GM23338 (cell line): ENCODE measurements at regions not wholly inside any gene's neighbourhood (a gene's known extent, or its start where the extent isn't known, plus 50 kb on each side); places are given as distances from the start of the nearest gene placed in this dataset.

Experiments used
- ATAC-seq: fragments of 200-7000 bp; cut with Tn5 transposase; 3 replicates; pipeline ENCODE4 v1.9.1; 2020
- DNase-seq: peaks from one replicate; pipeline ENCODE4 v3.0.0-alpha.2; 2015; ENCODE audit warnings: low spot score
- H2AFZ ChIP-seq: fragments of 200-600 bp; sonication (generic); 2 replicates; pipeline ENCODE4 v1.8.0; 2016; ENCODE audit warnings: antibody characterized with exemption, mild to moderate bottlenecking, moderate library complexity
- H3F3A ChIP-seq: fragments of 200-600 bp; sonication (generic); replicated peaks from 2 replicates; pipeline ENCODE4 v1.8.0; 2017; ENCODE audit warnings: antibody characterized with exemption, mixed run types, low read depth
- H3K27ac ChIP-seq: fragments of 200-600 bp; sonication (generic); 2 replicates; pipeline ENCODE4 v1.6.1; 2016; ENCODE audit warnings: low read depth
- H3K27me3 ChIP-seq: fragments of 200-600 bp; sonication (generic); 2 replicates; pipeline ENCODE4 v1.8.0; 2016; ENCODE audit warnings: mild to moderate bottlenecking, mixed run types, moderate library complexity; ENCODE audit not compliant: insufficient read depth
- H3K36me3 ChIP-seq: fragments of 200-600 bp; sonication (generic); 2 replicates; pipeline ENCODE4 v1.8.0; 2016; ENCODE audit warnings: mild to moderate bottlenecking; ENCODE audit not compliant: insufficient read depth
- H3K4me1 ChIP-seq: fragments of 200-600 bp; sonication (generic); 2 replicates; pipeline ENCODE4 v1.8.0; 2016; ENCODE audit warnings: mild to moderate bottlenecking, moderate library complexity; ENCODE audit not compliant: insufficient read depth
- H3K4me2 ChIP-seq: fragments of 200-600 bp; sonication (generic); 2 replicates; pipeline ENCODE4 v1.7.1; 2017; ENCODE audit warnings: mixed run types
- H3K4me3 ChIP-seq: fragments of 200-600 bp; sonication (generic); 2 replicates; pipeline ENCODE4 v1.6.1; 2016; ENCODE audit warnings: mixed run types
- H3K79me2 ChIP-seq: fragments of 200-600 bp; sonication (generic); replicated peaks from 2 replicates; pipeline ENCODE4 v1.8.0; 2017; ENCODE audit warnings: mild to moderate bottlenecking; ENCODE audit not compliant: insufficient read depth
- H3K9me2 ChIP-seq: fragments of 200-600 bp; sonication (generic); 2 replicates; pipeline ENCODE4 v1.8.0; 2017; ENCODE audit not compliant: insufficient read depth
- H4K20me1 ChIP-seq: fragments of 200-600 bp; sonication (generic); replicated peaks from 2 replicates; pipeline ENCODE4 v1.8.0; 2017; ENCODE audit warnings: mild to moderate bottlenecking; ENCODE audit not compliant: insufficient read depth
- H3K27ac Mint-ChIP-seq: 2 replicates; pipeline ENCODE4 v1.8.0; 2020; ENCODE audit warnings: inconsistent platforms, mild to moderate bottlenecking, moderate library complexity, mixed read lengths
- H3K27me3 Mint-ChIP-seq: 3 replicates; pipeline ENCODE4 v1.8.0; 2022; ENCODE audit warnings: low read depth, mild to moderate bottlenecking, moderate library complexity, mixed read lengths, inconsistent platforms; ENCODE audit not compliant: insufficient read depth, poor library complexity
- H3K36me3 Mint-ChIP-seq: 3 replicates; pipeline ENCODE4 v1.8.0; 2021; ENCODE audit warnings: low read depth, mild to moderate bottlenecking, inconsistent platforms, moderate library complexity, mixed read lengths
- H3K4me1 Mint-ChIP-seq: 3 replicates; pipeline ENCODE4 v1.8.0; 2020; ENCODE audit warnings: mild to moderate bottlenecking, inconsistent platforms, mixed read lengths
- H3K4me3 Mint-ChIP-seq: 3 replicates; pipeline ENCODE4 v1.8.0; 2021; ENCODE audit warnings: moderate library complexity, mild to moderate bottlenecking, inconsistent platforms, mixed read lengths
- H3K9me3 Mint-ChIP-seq: 3 replicates; pipeline ENCODE4 v1.8.0; 2020; ENCODE audit warnings: moderate library complexity, mild to moderate bottlenecking, inconsistent platforms, mixed read lengths
- CREB1 ChIP-seq: fragments of 250-450 bp; sonication (Bioruptor Pico); IDR thresholded peaks from 2 replicates; pipeline ENCODE4 v1.5.0; 2020; ENCODE audit warnings: low read depth, mild to moderate bottlenecking, moderate library complexity
- EZH2 ChIP-seq: fragments of 200-600 bp; sonication (generic); IDR thresholded peaks from one replicate; pipeline ENCODE4 v1.8.0; 2017; ENCODE audit warnings: antibody characterized with exemption, mild to moderate bottlenecking, low read depth; ENCODE audit not compliant: unreplicated experiment
- EZH2phosphoT487 ChIP-seq: fragments of 200-600 bp; sonication (generic); IDR thresholded peaks from one replicate; pipeline ENCODE4 v1.8.1; 2018; ENCODE audit warnings: antibody characterized with exemption; ENCODE audit not compliant: unreplicated experiment
- JUNB ChIP-seq: IDR thresholded peaks from one replicate; pipeline ENCODE4 v1.6.1; 2016; ENCODE audit warnings: antibody characterized with exemption; ENCODE audit not compliant: unreplicated experiment
- NANOG ChIP-seq: IDR thresholded peaks from 2 replicates; pipeline ENCODE4 v1.6.1; 2016; ENCODE audit warnings: antibody characterized with exemption, borderline replicate concordance
- POLR2AphosphoS5 ChIP-seq: IDR thresholded peaks from 2 replicates; pipeline ENCODE4 v1.6.1; 2016; ENCODE audit warnings: antibody characterized with exemption, low read depth
- STAT1 ChIP-seq: IDR thresholded peaks from one replicate; pipeline ENCODE4 v1.6.1; 2016; ENCODE audit warnings: antibody characterized with exemption; ENCODE audit not compliant: unreplicated experiment
- ZNF114 ChIP-seq: fragments of 250-450 bp; sonication (Bioruptor Pico); IDR thresholded peaks from 2 replicates; pipeline ENCODE4 v1.5.0; 2020; ENCODE audit warnings: mild to moderate bottlenecking, moderate library complexity
- ZNF331 ChIP-seq: fragments of 250-450 bp; sonication (Bioruptor Pico); IDR thresholded peaks from 2 replicates; pipeline ENCODE4 v1.5.0; 2020; ENCODE audit warnings: low read depth, mild to moderate bottlenecking, moderate library complexity
- TF ChIP-seq, protein P1 (sequence below): IDR thresholded peaks from one replicate; pipeline ENCODE4 v1.6.1; 2018; ENCODE audit warnings: antibody characterized with exemption; ENCODE audit not compliant: unreplicated experiment
- TF ChIP-seq, protein P2 (sequence below): IDR thresholded peaks from 2 replicates; pipeline ENCODE4 v1.6.1; 2016; ENCODE audit warnings: antibody characterized with exemption
- TF ChIP-seq, protein P3 (sequence below): fragments of 250-450 bp; sonication (Bioruptor Pico); IDR thresholded peaks from 2 replicates; pipeline ENCODE4 v1.5.0; 2020; ENCODE audit warnings: mild to moderate bottlenecking, moderate library complexity
- TF ChIP-seq, protein P4 (sequence below), 2 experiments: fragments of 200-600 bp in 1 of 2; sonication (generic) in 1 of 2; conservative IDR thresholded peaks; 2 replicates each; pipeline versions ENCODE4 v1.5.1 to v1.6.1; 2016 to 2017; ENCODE audit warnings: antibody characterized with exemption in 2 of 2, low read depth in 2 of 2, mild to moderate bottlenecking in 2 of 2, moderate library complexity in 1 of 2

DNA sequence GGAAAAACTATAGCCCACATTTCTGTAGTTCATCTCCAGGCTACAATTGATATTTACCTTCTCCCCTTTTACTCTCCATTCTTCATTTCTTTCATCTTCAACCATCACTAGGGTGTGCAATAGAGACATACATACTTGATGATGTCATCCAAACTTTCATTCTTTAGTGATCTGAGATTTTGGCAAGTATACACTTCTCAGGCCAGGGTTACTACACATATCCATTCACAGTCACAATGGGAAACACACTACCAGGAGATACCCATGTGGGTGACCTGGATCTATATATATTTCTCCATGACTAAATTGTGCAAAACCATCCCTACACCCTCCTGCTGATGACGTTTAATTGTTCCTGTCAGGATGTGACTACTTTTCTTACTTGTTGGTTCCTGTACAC lies 769.5 kb upstream of the DPPA4 start:
- Histone ChIP-seq H3F3A (no peaks in the 10 kb centered on the region), H3K27me3 (no peaks in the 10 kb centered on the region), H3K36me3 (no peaks in the 10 kb centered on the region), H3K79me2 (no peaks in the 10 kb centered on the region), H3K4me2 (no peak overlapping the region), H3K4me3 (no peak overlapping the region), H3K9me2 (peaks cover 27% of the 10 kb centered on the region), H3K4me1 (peaks cover 5% of the 10 kb centered on the region; the same call in 1 of the 2 replicates), H3K27ac (no peak overlapping the region), H4K20me1 (no peaks in the 10 kb centered on the region), H2AFZ (no peak overlapping the region)
- ATAC-seq, result no peak
- Mint-ChIP-seq H3K4me1 (peaks cover 8% of the 10 kb centered on the region; the same call in 2 of the 3 replicates), H3K27ac (no peak overlapping the region), H3K27me3 (peaks cover 2% of the 10 kb centered on the region), H3K4me3 (no peak overlapping the region), H3K9me3 (no peaks in the 10 kb centered on the region), H3K36me3 (no peaks in the 10 kb centered on the region; the same call in 1 of the 3 replicates)
- no peak for DNase-seq
- no peak for TF ChIP-seq POLR2AphosphoS5
- TF ChIP-seq JUNB, result no peak
- TF ChIP-seq, protein P1, sequence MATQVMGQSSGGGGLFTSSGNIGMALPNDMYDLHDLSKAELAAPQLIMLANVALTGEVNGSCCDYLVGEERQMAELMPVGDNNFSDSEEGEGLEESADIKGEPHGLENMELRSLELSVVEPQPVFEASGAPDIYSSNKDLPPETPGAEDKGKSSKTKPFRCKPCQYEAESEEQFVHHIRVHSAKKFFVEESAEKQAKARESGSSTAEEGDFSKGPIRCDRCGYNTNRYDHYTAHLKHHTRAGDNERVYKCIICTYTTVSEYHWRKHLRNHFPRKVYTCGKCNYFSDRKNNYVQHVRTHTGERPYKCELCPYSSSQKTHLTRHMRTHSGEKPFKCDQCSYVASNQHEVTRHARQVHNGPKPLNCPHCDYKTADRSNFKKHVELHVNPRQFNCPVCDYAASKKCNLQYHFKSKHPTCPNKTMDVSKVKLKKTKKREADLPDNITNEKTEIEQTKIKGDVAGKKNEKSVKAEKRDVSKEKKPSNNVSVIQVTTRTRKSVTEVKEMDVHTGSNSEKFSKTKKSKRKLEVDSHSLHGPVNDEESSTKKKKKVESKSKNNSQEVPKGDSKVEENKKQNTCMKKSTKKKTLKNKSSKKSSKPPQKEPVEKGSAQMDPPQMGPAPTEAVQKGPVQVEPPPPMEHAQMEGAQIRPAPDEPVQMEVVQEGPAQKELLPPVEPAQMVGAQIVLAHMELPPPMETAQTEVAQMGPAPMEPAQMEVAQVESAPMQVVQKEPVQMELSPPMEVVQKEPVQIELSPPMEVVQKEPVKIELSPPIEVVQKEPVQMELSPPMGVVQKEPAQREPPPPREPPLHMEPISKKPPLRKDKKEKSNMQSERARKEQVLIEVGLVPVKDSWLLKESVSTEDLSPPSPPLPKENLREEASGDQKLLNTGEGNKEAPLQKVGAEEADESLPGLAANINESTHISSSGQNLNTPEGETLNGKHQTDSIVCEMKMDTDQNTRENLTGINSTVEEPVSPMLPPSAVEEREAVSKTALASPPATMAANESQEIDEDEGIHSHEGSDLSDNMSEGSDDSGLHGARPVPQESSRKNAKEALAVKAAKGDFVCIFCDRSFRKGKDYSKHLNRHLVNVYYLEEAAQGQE, result no peak
- no peak for TF ChIP-seq ZNF114 (CRISPR knock-in tag)
- TF ChIP-seq NANOG, result no peak
- TF ChIP-seq, protein P2, sequence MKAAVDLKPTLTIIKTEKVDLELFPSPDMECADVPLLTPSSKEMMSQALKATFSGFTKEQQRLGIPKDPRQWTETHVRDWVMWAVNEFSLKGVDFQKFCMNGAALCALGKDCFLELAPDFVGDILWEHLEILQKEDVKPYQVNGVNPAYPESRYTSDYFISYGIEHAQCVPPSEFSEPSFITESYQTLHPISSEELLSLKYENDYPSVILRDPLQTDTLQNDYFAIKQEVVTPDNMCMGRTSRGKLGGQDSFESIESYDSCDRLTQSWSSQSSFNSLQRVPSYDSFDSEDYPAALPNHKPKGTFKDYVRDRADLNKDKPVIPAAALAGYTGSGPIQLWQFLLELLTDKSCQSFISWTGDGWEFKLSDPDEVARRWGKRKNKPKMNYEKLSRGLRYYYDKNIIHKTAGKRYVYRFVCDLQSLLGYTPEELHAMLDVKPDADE, result no peak
- TF ChIP-seq EZH2phosphoT487, result no peak
- TF ChIP-seq EZH2, result no peak
- TF ChIP-seq ZNF331 (CRISPR knock-in tag), result no peak
- no peak for TF ChIP-seq STAT1
- TF ChIP-seq, protein P3, sequence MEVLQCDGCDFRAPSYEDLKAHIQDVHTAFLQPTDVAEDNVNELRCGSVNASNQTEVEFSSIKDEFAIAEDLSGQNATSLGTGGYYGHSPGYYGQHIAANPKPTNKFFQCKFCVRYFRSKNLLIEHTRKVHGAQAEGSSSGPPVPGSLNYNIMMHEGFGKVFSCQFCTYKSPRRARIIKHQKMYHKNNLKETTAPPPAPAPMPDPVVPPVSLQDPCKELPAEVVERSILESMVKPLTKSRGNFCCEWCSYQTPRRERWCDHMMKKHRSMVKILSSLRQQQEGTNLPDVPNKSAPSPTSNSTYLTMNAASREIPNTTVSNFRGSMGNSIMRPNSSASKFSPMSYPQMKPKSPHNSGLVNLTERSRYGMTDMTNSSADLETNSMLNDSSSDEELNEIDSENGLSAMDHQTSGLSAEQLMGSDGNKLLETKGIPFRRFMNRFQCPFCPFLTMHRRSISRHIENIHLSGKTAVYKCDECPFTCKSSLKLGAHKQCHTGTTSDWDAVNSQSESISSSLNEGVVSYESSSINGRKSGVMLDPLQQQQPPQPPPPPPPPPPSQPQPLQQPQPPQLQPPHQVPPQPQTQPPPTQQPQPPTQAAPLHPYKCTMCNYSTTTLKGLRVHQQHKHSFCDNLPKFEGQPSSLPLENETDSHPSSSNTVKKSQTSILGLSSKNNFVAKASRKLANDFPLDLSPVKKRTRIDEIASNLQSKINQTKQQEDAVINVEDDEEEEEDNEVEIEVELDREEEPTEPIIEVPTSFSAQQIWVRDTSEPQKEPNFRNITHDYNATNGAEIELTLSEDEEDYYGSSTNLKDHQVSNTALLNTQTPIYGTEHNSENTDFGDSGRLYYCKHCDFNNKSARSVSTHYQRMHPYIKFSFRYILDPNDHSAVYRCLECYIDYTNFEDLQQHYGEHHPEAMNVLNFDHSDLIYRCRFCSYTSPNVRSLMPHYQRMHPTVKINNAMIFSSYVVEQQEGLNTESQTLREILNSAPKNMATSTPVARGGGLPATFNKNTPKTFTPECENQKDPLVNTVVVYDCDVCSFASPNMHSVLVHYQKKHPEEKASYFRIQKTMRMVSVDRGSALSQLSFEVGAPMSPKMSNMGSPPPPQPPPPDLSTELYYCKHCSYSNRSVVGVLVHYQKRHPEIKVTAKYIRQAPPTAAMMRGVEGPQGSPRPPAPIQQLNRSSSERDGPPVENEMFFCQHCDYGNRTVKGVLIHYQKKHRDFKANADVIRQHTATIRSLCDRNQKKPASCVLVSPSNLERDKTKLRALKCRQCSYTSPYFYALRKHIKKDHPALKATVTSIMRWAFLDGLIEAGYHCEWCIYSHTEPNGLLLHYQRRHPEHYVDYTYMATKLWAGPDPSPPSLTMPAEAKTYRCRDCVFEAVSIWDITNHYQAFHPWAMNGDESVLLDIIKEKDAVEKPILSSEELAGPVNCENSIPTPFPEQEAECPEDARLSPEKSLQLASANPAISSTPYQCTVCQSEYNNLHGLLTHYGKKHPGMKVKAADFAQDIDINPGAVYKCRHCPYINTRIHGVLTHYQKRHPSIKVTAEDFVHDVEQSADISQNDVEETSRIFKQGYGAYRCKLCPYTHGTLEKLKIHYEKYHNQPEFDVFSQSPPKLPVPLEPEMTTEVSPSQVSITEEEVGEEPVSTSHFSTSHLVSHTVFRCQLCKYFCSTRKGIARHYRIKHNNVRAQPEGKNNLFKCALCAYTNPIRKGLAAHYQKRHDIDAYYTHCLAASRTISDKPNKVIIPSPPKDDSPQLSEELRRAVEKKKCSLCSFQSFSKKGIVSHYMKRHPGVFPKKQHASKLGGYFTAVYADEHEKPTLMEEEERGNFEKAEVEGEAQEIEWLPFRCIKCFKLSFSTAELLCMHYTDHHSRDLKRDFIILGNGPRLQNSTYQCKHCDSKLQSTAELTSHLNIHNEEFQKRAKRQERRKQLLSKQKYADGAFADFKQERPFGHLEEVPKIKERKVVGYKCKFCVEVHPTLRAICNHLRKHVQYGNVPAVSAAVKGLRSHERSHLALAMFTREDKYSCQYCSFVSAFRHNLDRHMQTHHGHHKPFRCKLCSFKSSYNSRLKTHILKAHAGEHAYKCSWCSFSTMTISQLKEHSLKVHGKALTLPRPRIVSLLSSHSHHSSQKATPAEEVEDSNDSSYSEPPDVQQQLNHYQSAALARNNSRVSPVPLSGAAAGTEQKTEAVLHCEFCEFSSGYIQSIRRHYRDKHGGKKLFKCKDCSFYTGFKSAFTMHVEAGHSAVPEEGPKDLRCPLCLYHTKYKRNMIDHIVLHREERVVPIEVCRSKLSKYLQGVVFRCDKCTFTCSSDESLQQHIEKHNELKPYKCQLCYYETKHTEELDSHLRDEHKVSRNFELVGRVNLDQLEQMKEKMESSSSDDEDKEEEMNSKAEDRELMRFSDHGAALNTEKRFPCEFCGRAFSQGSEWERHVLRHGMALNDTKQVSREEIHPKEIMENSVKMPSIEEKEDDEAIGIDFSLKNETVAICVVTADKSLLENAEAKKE (CRISPR knock-in tag), result no peak
- TF ChIP-seq, protein P4, sequence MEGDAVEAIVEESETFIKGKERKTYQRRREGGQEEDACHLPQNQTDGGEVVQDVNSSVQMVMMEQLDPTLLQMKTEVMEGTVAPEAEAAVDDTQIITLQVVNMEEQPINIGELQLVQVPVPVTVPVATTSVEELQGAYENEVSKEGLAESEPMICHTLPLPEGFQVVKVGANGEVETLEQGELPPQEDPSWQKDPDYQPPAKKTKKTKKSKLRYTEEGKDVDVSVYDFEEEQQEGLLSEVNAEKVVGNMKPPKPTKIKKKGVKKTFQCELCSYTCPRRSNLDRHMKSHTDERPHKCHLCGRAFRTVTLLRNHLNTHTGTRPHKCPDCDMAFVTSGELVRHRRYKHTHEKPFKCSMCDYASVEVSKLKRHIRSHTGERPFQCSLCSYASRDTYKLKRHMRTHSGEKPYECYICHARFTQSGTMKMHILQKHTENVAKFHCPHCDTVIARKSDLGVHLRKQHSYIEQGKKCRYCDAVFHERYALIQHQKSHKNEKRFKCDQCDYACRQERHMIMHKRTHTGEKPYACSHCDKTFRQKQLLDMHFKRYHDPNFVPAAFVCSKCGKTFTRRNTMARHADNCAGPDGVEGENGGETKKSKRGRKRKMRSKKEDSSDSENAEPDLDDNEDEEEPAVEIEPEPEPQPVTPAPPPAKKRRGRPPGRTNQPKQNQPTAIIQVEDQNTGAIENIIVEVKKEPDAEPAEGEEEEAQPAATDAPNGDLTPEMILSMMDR (conservative IDR thresholded peaks at IDR 0.05; ENCODE audit: low read depth in 2 of 2), result no peak
- TF ChIP-seq CREB1 (CRISPR knock-in tag), result no peak
